Natural killer cell (primary cell): ENCODE measurements at regions not wholly inside any gene's neighbourhood (a gene's known extent, or its start where the extent isn't known, plus 50 kb on each side); places are given as distances from the start of the nearest gene placed in this dataset.

Experiments used
- ATAC-seq, 3 donors: fragments of 150-1000 bp in 2 of 3; fragments of 200-7000 bp in 1 of 3; cut with Tn5 transposase; 1 replicate in 1 of 3; 2 replicates in 2 of 3; pipeline ENCODE4 v1.10.0; 2021; ENCODE audit warnings: mild to moderate bottlenecking in 2 of 3, moderate library complexity in 2 of 3
- DNase-seq, 2 donors: peaks; one replicate each; pipeline versions ENCODE4 v3.0.0 to v3.0.0-alpha.2; 2013 to 2021; ENCODE audit warnings: mixed read lengths in 1 of 2
- H3K27ac ChIP-seq: one replicate; pipeline ENCODE4 v1.5.1; 2013; ENCODE audit warnings: mild to moderate bottlenecking, low read length
- H3K27me3 ChIP-seq: one replicate; pipeline ENCODE4 v1.6.1; 2013; ENCODE audit warnings: low read length; ENCODE audit not compliant: control insufficient read depth, insufficient read depth
- H3K36me3 ChIP-seq: one replicate; pipeline ENCODE4 v1.6.1; 2013; ENCODE audit warnings: low read length; ENCODE audit not compliant: control insufficient read depth, insufficient read depth
- H3K4me1 ChIP-seq: one replicate; pipeline ENCODE4 v1.6.1; 2013; ENCODE audit warnings: low read length; ENCODE audit not compliant: control insufficient read depth, insufficient read depth
- H3K4me3 ChIP-seq: one replicate; pipeline ENCODE4 v1.5.1; 2013; ENCODE audit warnings: low read length
- H3K9me3 ChIP-seq: one replicate; pipeline ENCODE4 v1.6.1; 2013; ENCODE audit warnings: low read length; ENCODE audit not compliant: control insufficient read depth, insufficient read depth
- H3K27ac Mint-ChIP-seq, 2 donors: one replicate each; pipeline ENCODE4 v1.8.0; 2022; ENCODE audit warnings: mild to moderate bottlenecking in 2 of 2, mixed read lengths in 2 of 2, moderate library complexity in 1 of 2
- H3K27me3 Mint-ChIP-seq, 2 donors: one replicate each; pipeline ENCODE4 v1.8.0; 2022; ENCODE audit warnings: low read depth in 2 of 2, mixed read lengths in 2 of 2
- H3K36me3 Mint-ChIP-seq: one replicate; pipeline ENCODE4 v1.8.0; 2022; ENCODE audit warnings: mixed read lengths
- H3K4me1 Mint-ChIP-seq, 2 donors: one replicate each; pipeline ENCODE4 v1.8.0; 2022; ENCODE audit warnings: mixed read lengths in 2 of 2
- H3K4me3 Mint-ChIP-seq: one replicate; pipeline ENCODE4 v1.8.0; 2022; ENCODE audit warnings: mild to moderate bottlenecking, moderate library complexity, mixed read lengths
- H3K9me3 Mint-ChIP-seq, 2 donors: one replicate each; pipeline ENCODE4 v1.8.0; 2022; ENCODE audit warnings: mixed read lengths in 2 of 2
- WGBS: methylation state at CpG from one replicate; pipeline ENCODE4 v1.1.7; 2013; ENCODE audit warnings: missing lambda C conversion rate; ENCODE audit not compliant: insufficient coverage; 5-methylcytosine and 5-hydroxymethylcytosine counted together
- intact Hi-C: fragments of 100-400 bp; cut with micrococcal nuclease; formaldehyde crosslinking; loops from one replicate; pipeline ENCODE4 v1.14.2; 2022
- TF ChIP-seq, protein P1 (sequence below): fragments of 200-600 bp; IDR thresholded peaks from one replicate; pipeline ENCODE4 v1.8.0; 2022; ENCODE audit warnings: antibody characterized with exemption

DNA sequence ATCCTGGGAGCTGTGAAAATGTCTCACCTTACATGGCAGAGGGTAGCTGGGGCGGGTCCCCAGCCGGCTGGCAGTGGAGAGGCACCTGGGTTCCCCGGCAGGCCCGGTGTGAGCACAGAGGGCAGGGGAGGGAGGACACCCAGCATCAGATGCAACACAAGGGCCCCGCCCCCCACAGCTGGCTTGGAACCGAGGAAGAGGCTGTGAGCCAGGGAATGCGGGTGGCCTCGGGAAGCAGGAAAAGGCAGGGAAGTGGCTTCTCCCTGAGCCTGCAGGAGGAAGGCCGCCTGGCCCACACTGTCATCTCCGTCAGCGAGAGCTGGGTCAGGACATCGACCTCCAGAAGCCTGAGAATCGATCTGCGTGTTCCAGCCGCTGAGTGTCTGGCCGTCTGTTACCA, 87.3 kb downstream of the SIK1 start:
- Mint-ChIP-seq H3K27me3 (peaks cover 0 to 5% of the 10 kb centered on the region in 2 donors), H3K4me3 (no peak overlapping the region), H3K36me3 (no peaks in the 10 kb centered on the region), H3K27ac (peak overlapping the region in 1 of 2 donors; percentile 81), H3K9me3 (peaks cover 3 to 10% of the 10 kb centered on the region in 2 donors), H3K4me1 (peaks cover 6 to 33% of the 10 kb centered on the region in 2 donors)
- WGBS = 93% methylated on average over 16 of the region's 16 CpGs
- Histone ChIP-seq H3K27me3 (no peaks in the 10 kb centered on the region), H3K4me1 (peaks cover 20% of the 10 kb centered on the region), H3K4me3 (no peak overlapping the region), H3K36me3 (no peaks in the 10 kb centered on the region), H3K9me3 (no peaks in the 10 kb centered on the region), H3K27ac (no peak overlapping the region)
- TF ChIP-seq, protein P1, sequence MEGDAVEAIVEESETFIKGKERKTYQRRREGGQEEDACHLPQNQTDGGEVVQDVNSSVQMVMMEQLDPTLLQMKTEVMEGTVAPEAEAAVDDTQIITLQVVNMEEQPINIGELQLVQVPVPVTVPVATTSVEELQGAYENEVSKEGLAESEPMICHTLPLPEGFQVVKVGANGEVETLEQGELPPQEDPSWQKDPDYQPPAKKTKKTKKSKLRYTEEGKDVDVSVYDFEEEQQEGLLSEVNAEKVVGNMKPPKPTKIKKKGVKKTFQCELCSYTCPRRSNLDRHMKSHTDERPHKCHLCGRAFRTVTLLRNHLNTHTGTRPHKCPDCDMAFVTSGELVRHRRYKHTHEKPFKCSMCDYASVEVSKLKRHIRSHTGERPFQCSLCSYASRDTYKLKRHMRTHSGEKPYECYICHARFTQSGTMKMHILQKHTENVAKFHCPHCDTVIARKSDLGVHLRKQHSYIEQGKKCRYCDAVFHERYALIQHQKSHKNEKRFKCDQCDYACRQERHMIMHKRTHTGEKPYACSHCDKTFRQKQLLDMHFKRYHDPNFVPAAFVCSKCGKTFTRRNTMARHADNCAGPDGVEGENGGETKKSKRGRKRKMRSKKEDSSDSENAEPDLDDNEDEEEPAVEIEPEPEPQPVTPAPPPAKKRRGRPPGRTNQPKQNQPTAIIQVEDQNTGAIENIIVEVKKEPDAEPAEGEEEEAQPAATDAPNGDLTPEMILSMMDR = no peak
- intact Hi-C loops = no loop called here
- no peak for DNase-seq
- no peak for ATAC-seq

DNA sequence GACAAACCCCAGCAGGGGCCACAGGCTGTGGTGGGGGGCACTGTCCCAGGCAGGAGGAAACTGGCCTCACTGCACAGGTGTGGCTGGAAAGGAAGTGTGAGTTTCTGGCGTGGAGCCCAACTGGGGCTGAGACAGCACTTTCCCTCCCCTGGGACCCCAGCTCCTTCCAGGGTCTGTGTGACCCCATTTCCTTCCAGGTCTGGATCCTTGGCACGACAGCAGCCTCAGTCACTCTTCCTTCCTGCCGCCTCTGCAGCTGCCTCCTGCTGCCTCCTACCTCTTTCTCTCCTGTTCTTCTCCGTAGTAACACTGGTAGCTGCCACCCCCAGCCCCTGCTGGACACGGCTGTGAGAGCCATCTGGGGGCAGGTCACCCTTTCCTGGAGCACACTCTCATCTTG, 88.0 kb downstream of the SIK1 start:
- no peak for ATAC-seq
- H3K27ac ChIP-seq = no peak overlapping the region
- peaks cover 6 to 39% of the 10 kb centered on the region in 2 donors for H3K4me1 Mint-ChIP-seq
- intact Hi-C loops = no loop called here
- H3K9me3 Mint-ChIP-seq = peaks cover 3 to 10% of the 10 kb centered on the region in 2 donors
- H3K36me3 Mint-ChIP-seq = no peaks in the 10 kb centered on the region
- no peak for DNase-seq
- 19% methylated on average over 5 of the region's 5 CpGs for WGBS
- H3K27ac Mint-ChIP-seq = peak overlapping the region; percentile 48 to 81
- TF ChIP-seq, protein P1 = no peak
- H3K27me3 ChIP-seq = no peaks in the 10 kb centered on the region
- H3K27me3 Mint-ChIP-seq = peaks cover 0 to 8% of the 10 kb centered on the region in 2 donors
- H3K9me3 ChIP-seq = no peaks in the 10 kb centered on the region
- no peak overlapping the region for H3K4me3 Mint-ChIP-seq
- H3K36me3 ChIP-seq = no peaks in the 10 kb centered on the region
- peaks cover 20% of the 10 kb centered on the region for H3K4me1 ChIP-seq
- H3K4me3 ChIP-seq = no peak overlapping the region

DNA sequence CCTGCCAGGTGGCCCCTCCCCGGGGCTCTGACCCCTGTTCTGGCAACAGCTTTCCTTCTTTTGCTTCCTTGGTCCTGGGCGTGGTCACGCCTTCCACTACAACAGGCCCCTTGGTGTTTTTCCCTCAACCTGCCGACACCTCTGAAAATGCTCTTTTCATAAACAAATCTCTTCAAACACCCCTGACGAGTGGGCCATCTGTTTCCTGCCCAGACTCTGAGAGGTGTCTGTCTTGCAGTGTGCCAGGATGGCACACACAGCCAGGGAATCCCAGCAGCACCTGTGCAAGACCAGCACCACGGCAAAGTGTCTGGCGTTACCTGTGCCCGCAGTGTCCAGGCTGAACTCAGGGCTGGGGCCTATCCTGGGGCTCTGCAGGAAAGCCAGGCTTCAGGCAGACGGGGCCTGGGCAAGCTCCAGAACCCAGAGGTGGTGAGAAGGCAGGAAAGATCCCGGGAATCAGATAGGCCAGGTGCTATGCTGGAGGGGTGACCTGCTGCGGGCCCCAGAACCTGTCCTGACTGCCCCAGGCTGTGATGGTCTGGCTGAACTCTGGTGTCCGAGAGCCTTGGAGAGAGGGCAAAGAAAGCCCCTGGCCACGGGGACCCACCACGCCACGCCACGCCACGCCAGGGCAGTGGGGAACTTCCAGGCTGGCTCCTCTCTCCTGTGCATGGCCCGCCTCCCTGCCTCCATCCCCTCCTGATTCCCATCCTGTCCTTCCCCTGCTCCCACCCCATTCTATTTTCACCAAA, 88.9 kb downstream of the SIK1 start:
- Histone ChIP-seq H3K27ac (no peak overlapping the region), H3K36me3 (no peaks in the 10 kb centered on the region), H3K4me3 (no peak overlapping the region), H3K9me3 (no peaks in the 10 kb centered on the region), H3K4me1 (peaks cover 20% of the 10 kb centered on the region), H3K27me3 (no peaks in the 10 kb centered on the region)
- Mint-ChIP-seq H3K27ac (peak overlapping the region; percentile 78 to 81), H3K36me3 (no peaks in the 10 kb centered on the region), H3K4me3 (peak overlapping the region; percentile 66), H3K9me3 (peaks cover 3 to 10% of the 10 kb centered on the region in 2 donors), H3K27me3 (peaks cover 0 to 8% of the 10 kb centered on the region in 2 donors), H3K4me1 (peaks cover 6 to 44% of the 10 kb centered on the region in 2 donors)
- intact Hi-C loops = no loop called here
- TF ChIP-seq, protein P1 = no peak
- DNase-seq (no peak), ATAC-seq (peak in 2 of 3 donors; percentile 7 to 36)
- WGBS = 80% methylated on average over 18 of the region's 18 CpGs
